ENCODE measurements at regions not wholly inside any gene's neighbourhood (a gene's known extent, or its start where the extent isn't known, plus 50 kb on each side); places are given as distances from the start of the nearest gene placed in this dataset.

GRCh38 chr7:156006024-156006423, 193.8 kb upstream of the SHH start:
- no peak for DNase-seq
- no peak overlapping the region for H3K4me3 ChIP-seq (replicated peaks in 1 of 3)
- H3K9me3 ChIP-seq, result no peaks in the 10 kb centered on the region
- no peaks in the 10 kb centered on the region for H3K4me1 ChIP-seq
- no peaks in the 10 kb centered on the region for H3K27me3 ChIP-seq
- intact Hi-C loops (cut with DNase I), result no loop called here
- 86 to 94% methylated on average over 3 of the region's 3 CpGs for WGBS, 2 donors
- no peaks in the 10 kb centered on the region for H3K36me3 ChIP-seq
- no peak overlapping the region for H3K27ac ChIP-seq
- TF ChIP-seq POLR2A (IDR thresholded peaks at IDR 0.05) (no peak), CTCF (IDR thresholded peaks at IDR 0.05) (no peak)

- Histone ChIP-seq H3K4me3 (replicated peaks in 1 of 3) (no peak overlapping the region), H3K4me1 (no peaks in the 10 kb centered on the region), H3K36me3 (no peaks in the 10 kb centered on the region), H3K27ac (no peak overlapping the region), H3K27me3 (no peaks in the 10 kb centered on the region), H3K9me3 (no peaks in the 10 kb centered on the region)
- WGBS, 2 donors, result 78 to 94% methylated on average over 3 to 12 of the region's 12 CpGs
- intact Hi-C loops (cut with DNase I), result no loop called here
- no peak for TF ChIP-seq POLR2A (IDR thresholded peaks at IDR 0.05)
- TF ChIP-seq CTCF (IDR thresholded peaks at IDR 0.05), result no peak
- no peak for DNase-seq
Measured at GRCh38 chr7:156005202-156005691, 193.0 kb upstream of the SHH start.

DNA sequence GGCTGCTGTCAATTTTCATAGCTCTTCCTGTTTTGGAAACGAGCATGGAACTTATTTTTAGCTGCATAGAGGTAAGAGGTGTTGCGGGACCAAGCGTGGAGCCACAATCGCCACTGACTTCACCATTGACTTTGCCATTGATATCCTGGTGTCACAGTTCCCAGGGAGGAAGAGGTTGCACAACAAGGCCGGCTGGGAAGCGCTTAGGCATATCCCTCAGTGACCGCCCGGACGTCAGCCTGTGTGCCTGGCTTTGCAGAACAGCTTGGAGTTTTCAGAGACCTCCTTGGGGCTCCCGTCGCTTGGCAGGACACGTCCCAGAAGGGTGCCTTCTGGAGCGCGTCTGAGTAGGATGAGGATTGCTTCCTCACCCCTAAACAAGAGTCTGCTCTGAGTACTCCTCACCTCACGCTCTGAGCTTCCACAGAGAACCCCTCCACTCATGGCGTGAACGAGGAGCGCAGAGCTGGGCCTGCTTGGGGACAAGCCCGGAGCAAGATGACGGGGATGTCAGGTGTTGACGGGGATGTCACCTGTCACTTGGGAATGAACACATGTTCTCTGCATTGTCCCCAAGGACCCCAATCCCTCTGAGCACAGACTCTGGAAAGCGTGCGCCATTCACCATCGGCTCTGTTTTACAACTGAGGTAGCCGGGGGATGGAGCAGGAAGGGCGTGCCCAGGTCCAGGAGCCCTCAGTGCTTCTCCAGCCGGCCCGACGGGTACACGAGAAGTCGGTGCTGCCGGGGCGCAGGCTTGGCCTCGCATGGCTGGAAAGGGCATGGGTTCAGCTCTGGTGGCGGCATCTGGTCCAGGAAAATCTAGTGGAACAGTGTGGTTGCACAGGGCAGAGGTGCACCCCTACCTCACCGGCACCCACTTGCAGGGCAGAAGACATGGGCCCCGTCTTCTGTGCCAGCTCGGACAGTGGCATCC, 192.3 kb upstream of the SHH start:
- WGBS, 2 donors, result 73 to 77% methylated on average over 28 to 37 of the region's 38 CpGs
- TF ChIP-seq CTCF (IDR thresholded peaks at IDR 0.05) (no peak), POLR2A (IDR thresholded peaks at IDR 0.05) (no peak)

GRCh38 chr7:156003220-156004162, 191.2 kb upstream of the SHH start:
- Histone ChIP-seq H3K4me1 (no peaks in the 10 kb centered on the region), H3K4me3 (replicated peaks in 1 of 3) (no peak overlapping the region), H3K27me3 (no peaks in the 10 kb centered on the region), H3K27ac (no peak overlapping the region), H3K36me3 (no peaks in the 10 kb centered on the region), H3K9me3 (no peaks in the 10 kb centered on the region)
- 73 to 82% methylated on average over 22 of the region's 22 CpGs for WGBS, 2 donors
- DNase-seq, result no peak
- intact Hi-C loops (cut with DNase I), result no loop called here
- TF ChIP-seq POLR2A (IDR thresholded peaks at IDR 0.05) (no peak), CTCF (IDR thresholded peaks at IDR 0.05) (no peak)

More for the DNA sequence above, 192.3 kb upstream of the SHH start:
- intact Hi-C loops (cut with DNase I), result no loop called here
- Histone ChIP-seq H3K9me3 (no peaks in the 10 kb centered on the region), H3K4me3 (replicated peaks in 1 of 3) (no peak overlapping the region), H3K27me3 (no peaks in the 10 kb centered on the region), H3K4me1 (no peaks in the 10 kb centered on the region), H3K27ac (no peak overlapping the region), H3K36me3 (no peaks in the 10 kb centered on the region)
- no peak for DNase-seq

Measured in thyroid gland (tissue), 4 donors.